ENCODE measurements at regions not wholly inside any gene's neighbourhood (a gene's known extent, or its start where the extent isn't known, plus 50 kb on each side); places are given as distances from the start of the nearest gene placed in this dataset.
"Not testable (repeated sequence)": the region's sequence is repeated elsewhere in the genome, so short reads cannot be mapped to it uniquely, and the experiment has no call there.

DNA sequence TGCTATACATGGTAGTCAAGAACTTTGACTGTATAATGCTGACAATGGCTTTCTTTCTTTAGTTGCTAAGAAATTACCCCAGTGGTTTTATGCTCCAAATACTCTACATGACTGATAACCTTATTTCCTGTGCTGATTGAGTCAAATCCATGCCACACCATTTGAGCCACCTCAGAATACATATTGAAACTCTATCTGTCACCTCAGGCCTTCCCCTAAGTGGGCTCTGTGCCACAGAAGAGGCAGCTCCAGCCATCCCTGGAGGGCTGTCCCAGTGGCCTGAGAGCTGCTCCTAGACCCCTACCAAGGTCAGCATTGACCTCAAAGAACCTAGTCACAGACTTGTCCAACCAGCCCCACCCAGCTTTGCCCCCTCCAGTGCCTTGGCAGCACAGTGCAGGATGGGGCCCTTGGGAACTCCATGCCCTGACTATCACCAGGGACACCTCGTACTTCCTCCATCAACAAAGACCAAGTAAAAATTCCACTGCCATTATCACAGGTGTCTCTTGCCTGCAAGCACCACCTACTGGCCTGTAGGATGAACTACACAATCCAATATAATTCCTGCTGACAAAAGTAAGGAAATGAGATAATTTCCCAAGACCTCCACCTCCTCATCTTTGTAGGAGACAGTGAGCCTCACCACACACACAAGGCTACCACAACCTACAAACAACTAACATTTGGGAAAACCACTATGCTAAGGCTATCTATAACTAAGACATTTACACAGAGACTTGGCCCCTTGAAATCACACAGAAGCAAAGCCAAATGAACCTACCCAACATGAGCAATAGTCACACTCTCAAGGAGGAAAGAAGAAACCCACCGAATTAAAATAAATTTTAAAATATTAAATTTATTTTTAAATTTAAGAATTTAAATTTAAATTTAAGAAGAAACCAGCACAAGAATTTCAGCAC, 239.9 kb downstream of the NKX6-1 start:
- H2AFZ ChIP-seq (ENCODE audit: low read depth, low read length, severe bottlenecking), result no peak overlapping the region

DNA sequence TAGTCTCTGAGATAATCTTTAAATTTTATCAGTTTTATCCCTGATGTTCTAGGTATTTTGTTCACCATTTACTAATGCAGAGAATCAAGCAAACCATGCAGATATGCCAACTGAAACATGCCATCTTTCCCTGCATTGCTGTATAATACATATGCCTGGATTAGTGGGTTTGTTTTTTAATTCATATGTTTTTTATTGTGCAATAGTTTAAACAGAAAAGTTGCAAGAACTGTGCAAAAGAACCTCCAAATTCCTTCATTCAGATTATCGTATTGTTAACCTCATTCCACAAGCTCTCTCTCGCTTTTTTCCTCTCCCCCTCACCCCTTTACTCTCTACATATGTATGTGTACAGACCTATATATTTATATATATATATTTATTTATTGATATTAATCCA, 244.6 kb downstream of the NKX6-1 start:
- Histone ChIP-seq H4K20me1 (ENCODE audit: low read depth, low read length) (no peaks in the 10 kb centered on the region), H3K27ac (ENCODE audit: low read depth, low read length) (no peak overlapping the region), H2AFZ (ENCODE audit: low read depth, low read length, severe bottlenecking) (no peak overlapping the region), H3K9ac (ENCODE audit: low read length) (no peak overlapping the region), H3K4me3 (ENCODE audit: insufficient read depth, low read length, poor library complexity, severe bottlenecking) (no peak overlapping the region), H3K79me2 (ENCODE audit: insufficient read depth, low read length) (no peaks in the 10 kb centered on the region), H3K4me2 (ENCODE audit: low read depth, low read length, poor library complexity, severe bottlenecking) (no peak overlapping the region), H3F3A (ENCODE audit: insufficient read depth) (no peaks in the 10 kb centered on the region), H3K36me3 (ENCODE audit: low read length) (no peaks in the 10 kb centered on the region), H3K9me2 (replicated peaks; ENCODE audit: insufficient read depth, low read length) (no peaks in the 10 kb centered on the region), H3K9me3 (ENCODE audit: insufficient read depth, low read length) (no peaks in the 10 kb centered on the region), H3K27me3 (ENCODE audit: low read length) (no peaks in the 10 kb centered on the region)
- no peak for TF ChIP-seq EZH2phosphoT487 (conservative IDR thresholded peaks at IDR 0.05; ENCODE audit: low read length)
- TF ChIP-seq, protein P1, sequence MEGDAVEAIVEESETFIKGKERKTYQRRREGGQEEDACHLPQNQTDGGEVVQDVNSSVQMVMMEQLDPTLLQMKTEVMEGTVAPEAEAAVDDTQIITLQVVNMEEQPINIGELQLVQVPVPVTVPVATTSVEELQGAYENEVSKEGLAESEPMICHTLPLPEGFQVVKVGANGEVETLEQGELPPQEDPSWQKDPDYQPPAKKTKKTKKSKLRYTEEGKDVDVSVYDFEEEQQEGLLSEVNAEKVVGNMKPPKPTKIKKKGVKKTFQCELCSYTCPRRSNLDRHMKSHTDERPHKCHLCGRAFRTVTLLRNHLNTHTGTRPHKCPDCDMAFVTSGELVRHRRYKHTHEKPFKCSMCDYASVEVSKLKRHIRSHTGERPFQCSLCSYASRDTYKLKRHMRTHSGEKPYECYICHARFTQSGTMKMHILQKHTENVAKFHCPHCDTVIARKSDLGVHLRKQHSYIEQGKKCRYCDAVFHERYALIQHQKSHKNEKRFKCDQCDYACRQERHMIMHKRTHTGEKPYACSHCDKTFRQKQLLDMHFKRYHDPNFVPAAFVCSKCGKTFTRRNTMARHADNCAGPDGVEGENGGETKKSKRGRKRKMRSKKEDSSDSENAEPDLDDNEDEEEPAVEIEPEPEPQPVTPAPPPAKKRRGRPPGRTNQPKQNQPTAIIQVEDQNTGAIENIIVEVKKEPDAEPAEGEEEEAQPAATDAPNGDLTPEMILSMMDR (IDR thresholded peaks at IDR 0.05; ENCODE audit: insufficient read depth, low read length, poor library complexity, severe bottlenecking), result no peak

More for the DNA sequence above, 239.9 kb downstream of the NKX6-1 start:
- no peak overlapping the region for H3K4me3 ChIP-seq (ENCODE audit: insufficient read depth, low read length, poor library complexity, severe bottlenecking)
- H3K27me3 ChIP-seq (ENCODE audit: low read length), result no peaks in the 10 kb centered on the region
- no peaks in the 10 kb centered on the region for H3K9me3 ChIP-seq (ENCODE audit: insufficient read depth, low read length)
- H3K4me2 ChIP-seq (ENCODE audit: low read depth, low read length, poor library complexity, severe bottlenecking), result no peak overlapping the region
- H3F3A ChIP-seq (ENCODE audit: insufficient read depth), result no peaks in the 10 kb centered on the region
- H3K27ac ChIP-seq (ENCODE audit: low read depth, low read length), result no peak overlapping the region
- no peak overlapping the region for H3K9ac ChIP-seq (ENCODE audit: low read length)
- no peaks in the 10 kb centered on the region for H3K79me2 ChIP-seq (ENCODE audit: insufficient read depth, low read length)
- H3K9me2 ChIP-seq (replicated peaks; ENCODE audit: insufficient read depth, low read length), result no peaks in the 10 kb centered on the region
- TF ChIP-seq, protein P1 (IDR thresholded peaks at IDR 0.05; ENCODE audit: insufficient read depth, low read length, poor library complexity, severe bottlenecking), result peak; percentile 26
- TF ChIP-seq EZH2phosphoT487 (conservative IDR thresholded peaks at IDR 0.05; ENCODE audit: low read length), result no peak
- no peaks in the 10 kb centered on the region for H4K20me1 ChIP-seq (ENCODE audit: low read depth, low read length)
- H3K36me3 ChIP-seq (ENCODE audit: low read length), result no peaks in the 10 kb centered on the region

DNA sequence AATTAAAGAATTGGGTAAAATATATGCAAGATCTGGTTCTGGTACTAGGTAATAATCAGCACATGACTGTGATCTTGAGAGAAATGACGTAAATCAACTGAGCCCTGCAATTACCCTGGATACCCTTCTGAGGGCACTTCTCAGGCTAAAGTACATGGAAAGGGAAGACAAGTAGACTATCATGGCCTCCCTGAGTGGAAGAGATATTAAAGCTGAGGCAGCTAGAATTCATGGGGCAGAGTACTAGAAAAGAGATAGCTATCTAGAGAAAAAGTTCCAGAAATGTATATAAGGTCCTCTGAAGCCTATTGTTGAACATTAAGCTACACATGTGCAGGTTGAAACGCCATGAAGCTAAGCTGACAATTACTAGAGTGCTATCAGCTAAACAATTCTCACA, 249.6 kb downstream of the NKX6-1 start:
- Histone ChIP-seq H4K20me1 (ENCODE audit: low read depth, low read length) (no peaks in the 10 kb centered on the region), H3K27me3 (ENCODE audit: low read length) (no peaks in the 10 kb centered on the region), H3K9ac (ENCODE audit: low read length) (no peak overlapping the region), H3F3A (ENCODE audit: insufficient read depth) (no peaks in the 10 kb centered on the region), H3K36me3 (ENCODE audit: low read length) (no peaks in the 10 kb centered on the region), H3K9me3 (ENCODE audit: insufficient read depth, low read length) (no peaks in the 10 kb centered on the region), H3K9me2 (replicated peaks; ENCODE audit: insufficient read depth, low read length) (no peaks in the 10 kb centered on the region), H3K4me2 (ENCODE audit: low read depth, low read length, poor library complexity, severe bottlenecking) (no peak overlapping the region), H3K4me3 (ENCODE audit: insufficient read depth, low read length, poor library complexity, severe bottlenecking) (no peak overlapping the region), H3K27ac (ENCODE audit: low read depth, low read length) (no peak overlapping the region), H3K79me2 (ENCODE audit: insufficient read depth, low read length) (no peaks in the 10 kb centered on the region), H2AFZ (ENCODE audit: low read depth, low read length, severe bottlenecking) (no peak overlapping the region)
- TF ChIP-seq, protein P1 (IDR thresholded peaks at IDR 0.05; ENCODE audit: insufficient read depth, low read length, poor library complexity, severe bottlenecking), result no peak
- no peak for TF ChIP-seq EZH2phosphoT487 (conservative IDR thresholded peaks at IDR 0.05; ENCODE audit: low read length)

DNA sequence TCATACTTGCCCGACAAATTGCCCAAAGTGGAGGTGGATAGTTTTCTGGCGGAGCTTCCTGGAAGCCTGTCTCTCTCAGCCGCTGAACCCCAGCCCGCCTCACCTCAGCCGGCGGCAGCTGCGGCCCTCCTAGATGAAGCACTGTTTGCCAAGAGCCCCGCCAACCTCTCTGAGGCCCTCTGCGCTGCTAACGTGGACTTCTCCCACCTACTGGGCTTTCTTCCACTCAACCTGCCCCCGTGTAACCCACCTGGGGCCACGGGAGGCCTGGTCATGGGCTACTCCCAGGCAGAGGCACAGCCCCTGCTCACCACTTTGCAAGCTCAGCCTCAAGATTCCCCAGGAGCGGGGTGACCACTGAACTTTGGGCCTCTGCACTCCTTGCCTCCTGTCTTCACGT, 254.1 kb downstream of the NKX6-1 start:
- H3K9me2 ChIP-seq (replicated peaks; ENCODE audit: insufficient read depth, low read length); H3K36me3 ChIP-seq (ENCODE audit: low read length); H4K20me1 ChIP-seq (ENCODE audit: low read depth, low read length); H3K27ac ChIP-seq (ENCODE audit: low read depth, low read length); H3K4me3 ChIP-seq (ENCODE audit: insufficient read depth, low read length, poor library complexity, severe bottlenecking); H3K9me3 ChIP-seq (ENCODE audit: insufficient read depth, low read length); H2AFZ ChIP-seq (ENCODE audit: low read depth, low read length, severe bottlenecking); H3K9ac ChIP-seq (ENCODE audit: low read length); H3K79me2 ChIP-seq (ENCODE audit: insufficient read depth, low read length); H3K4me2 ChIP-seq (ENCODE audit: low read depth, low read length, poor library complexity, severe bottlenecking); H3F3A ChIP-seq (ENCODE audit: insufficient read depth); H3K27me3 ChIP-seq (ENCODE audit: low read length): not testable (repeated sequence)

DNA sequence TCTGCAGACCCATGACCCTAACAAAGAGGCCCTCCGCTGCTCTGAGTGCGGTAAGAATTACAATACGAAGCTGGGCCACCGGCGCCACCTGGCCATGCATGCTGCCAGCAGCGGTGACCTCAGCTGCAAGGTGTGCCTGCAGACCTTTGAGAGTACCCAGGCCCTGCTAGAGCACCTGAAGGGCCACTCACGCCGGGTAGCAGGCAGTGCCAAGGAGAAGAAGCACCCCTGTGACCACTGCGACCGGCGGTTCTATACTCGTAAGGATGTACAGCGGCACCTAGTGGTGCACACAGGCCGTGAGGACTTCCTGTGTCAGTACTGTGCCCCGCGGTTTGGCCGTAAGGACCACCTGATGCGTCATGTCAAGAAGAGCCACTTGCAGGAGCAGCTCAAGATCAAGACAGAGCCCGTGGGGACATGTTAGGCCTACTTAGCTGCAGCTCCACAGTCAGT, 254.7 kb downstream of the NKX6-1 start:
- not testable (repeated sequence) for H3K79me2 ChIP-seq (ENCODE audit: insufficient read depth, low read length); H3K36me3 ChIP-seq (ENCODE audit: low read length); H3F3A ChIP-seq (ENCODE audit: insufficient read depth); H3K4me3 ChIP-seq (ENCODE audit: insufficient read depth, low read length, poor library complexity, severe bottlenecking); H3K27me3 ChIP-seq (ENCODE audit: low read length); H3K9me3 ChIP-seq (ENCODE audit: insufficient read depth, low read length); H4K20me1 ChIP-seq (ENCODE audit: low read depth, low read length); H2AFZ ChIP-seq (ENCODE audit: low read depth, low read length, severe bottlenecking); H3K4me2 ChIP-seq (ENCODE audit: low read depth, low read length, poor library complexity, severe bottlenecking); H3K9ac ChIP-seq (ENCODE audit: low read length); H3K9me2 ChIP-seq (replicated peaks; ENCODE audit: insufficient read depth, low read length); H3K27ac ChIP-seq (ENCODE audit: low read depth, low read length)

Data from SU-DHL-6 (cell line).